Astrocyte (in vitro differentiated cells and primary cell): ENCODE measurements at regions not wholly inside any gene's neighbourhood (a gene's known extent, or its start where the extent isn't known, plus 50 kb on each side); places are given as distances from the start of the nearest gene placed in this dataset.

Experiments used
- DNase-seq: peaks from one replicate; pipeline ENCODE4 v3.0.0-alpha.2; 2010; ENCODE audit warnings: low read depth
- FAIRE-seq: peaks from 2 replicates; lab custom pipeline; 2011; peaks lifted over from hg19 to GRCh38; lab: Jason Lieb, UNC
- H2AFZ ChIP-seq: 2 replicates; pipeline ENCODE4 v1.6.0; 2012; ENCODE audit warnings: low read depth, low read length, inconsistent platforms
- H3K27ac ChIP-seq: 2 replicates; pipeline ENCODE4 v1.5.1; 2011; ENCODE audit warnings: low read depth, low read length, inconsistent platforms
- H3K27me3 ChIP-seq: 2 replicates; pipeline ENCODE4 v1.6.0; 2011; ENCODE audit warnings: low read length, inconsistent platforms; ENCODE audit not compliant: insufficient read depth
- H3K36me3 ChIP-seq: 2 replicates; pipeline ENCODE4 v1.5.1; 2011; ENCODE audit warnings: low read length, inconsistent platforms; ENCODE audit not compliant: insufficient read depth
- H3K4me1 ChIP-seq: 2 replicates; pipeline ENCODE4 v1.5.1; 2011; ENCODE audit warnings: low read length, inconsistent platforms; ENCODE audit not compliant: insufficient read depth
- H3K4me2 ChIP-seq: 2 replicates; pipeline ENCODE4 v1.6.0; 2012; ENCODE audit warnings: low read length, inconsistent platforms
- H3K4me3 ChIP-seq: 2 replicates; pipeline ENCODE4 v1.5.1; 2011; ENCODE audit warnings: low read depth, mild to moderate bottlenecking, low read length, inconsistent platforms; ENCODE audit not compliant: insufficient read depth
- H3K79me2 ChIP-seq: 2 replicates; pipeline ENCODE4 v1.6.0; 2012; ENCODE audit warnings: mild to moderate bottlenecking, low read length, inconsistent platforms; ENCODE audit not compliant: insufficient read depth
- H3K9ac ChIP-seq: 2 replicates; pipeline ENCODE4 v1.6.0; 2012; ENCODE audit warnings: mild to moderate bottlenecking, low read length, inconsistent platforms
- H3K9me3 ChIP-seq: 2 replicates; pipeline ENCODE4 v1.5.1; 2012; ENCODE audit warnings: low read depth, mild to moderate bottlenecking, low read length, inconsistent platforms; ENCODE audit not compliant: insufficient read depth
- H4K20me1 ChIP-seq: 2 replicates; pipeline ENCODE4 v1.6.0; 2012; ENCODE audit warnings: low read length, inconsistent platforms; ENCODE audit not compliant: insufficient read depth
- H3K27ac Mint-ChIP-seq: one replicate; pipeline ENCODE4 v1.8.0; 2021; ENCODE audit warnings: mild to moderate bottlenecking, mixed read lengths; ENCODE audit not compliant: unreplicated experiment
- H3K27me3 Mint-ChIP-seq: one replicate; pipeline ENCODE4 v1.8.0; 2021; ENCODE audit warnings: low read depth, mixed read lengths; ENCODE audit not compliant: unreplicated experiment
- H3K36me3 Mint-ChIP-seq: one replicate; pipeline ENCODE4 v1.8.0; 2021; ENCODE audit warnings: low read depth, mixed read lengths; ENCODE audit not compliant: unreplicated experiment
- H3K4me1 Mint-ChIP-seq: one replicate; pipeline ENCODE4 v1.8.0; 2021; ENCODE audit warnings: low read depth, mixed read lengths; ENCODE audit not compliant: unreplicated experiment
- H3K4me3 Mint-ChIP-seq: one replicate; pipeline ENCODE4 v1.8.0; 2021; ENCODE audit warnings: mild to moderate bottlenecking, moderate library complexity, mixed read lengths; ENCODE audit not compliant: unreplicated experiment
- H3K9me3 Mint-ChIP-seq: one replicate; pipeline ENCODE4 v1.8.0; 2021; ENCODE audit warnings: mild to moderate bottlenecking, mixed read lengths; ENCODE audit not compliant: unreplicated experiment
- CTCF ChIP-seq: IDR thresholded peaks from 2 replicates; pipeline ENCODE4 v1.5.1; 2011; ENCODE audit warnings: low read depth, mild to moderate bottlenecking, inconsistent platforms, low read length, moderate library complexity; ENCODE audit not compliant: insufficient read depth
- EZH2 ChIP-seq: IDR thresholded peaks from 2 replicates; pipeline ENCODE4 v1.6.1; 2012; ENCODE audit warnings: mild to moderate bottlenecking, low read length, inconsistent platforms; ENCODE audit not compliant: insufficient read depth

GRCh38 chr4:30837131-30837539 lies 117.0 kb downstream of the PCDH7 start:
- Histone ChIP-seq H3K4me3 (no peak overlapping the region), H3K4me2 (peak overlapping the region; percentile 35), H3K4me1 (peaks cover 28% of the 10 kb centered on the region), H3K9me3 (no peaks in the 10 kb centered on the region), H2AFZ (no peak overlapping the region), H4K20me1 (no peaks in the 10 kb centered on the region), H3K27me3 (no peaks in the 10 kb centered on the region), H3K27ac (no peak overlapping the region), H3K79me2 (no peaks in the 10 kb centered on the region), H3K9ac (no peak overlapping the region), H3K36me3 (no peaks in the 10 kb centered on the region)
- no peak for TF ChIP-seq EZH2
- no peak for TF ChIP-seq CTCF
- H3K4me1 Mint-ChIP-seq, result peaks cover 44% of the 10 kb centered on the region
- H3K27me3 Mint-ChIP-seq, result no peaks in the 10 kb centered on the region
- DNase-seq (peak; percentile 84), FAIRE-seq (no peak)
- H3K4me3 Mint-ChIP-seq, result no peak overlapping the region
- H3K36me3 Mint-ChIP-seq, result no peaks in the 10 kb centered on the region
- no peaks in the 10 kb centered on the region for H3K9me3 Mint-ChIP-seq
- peak overlapping the region; percentile 70 for H3K27ac Mint-ChIP-seq

DNA sequence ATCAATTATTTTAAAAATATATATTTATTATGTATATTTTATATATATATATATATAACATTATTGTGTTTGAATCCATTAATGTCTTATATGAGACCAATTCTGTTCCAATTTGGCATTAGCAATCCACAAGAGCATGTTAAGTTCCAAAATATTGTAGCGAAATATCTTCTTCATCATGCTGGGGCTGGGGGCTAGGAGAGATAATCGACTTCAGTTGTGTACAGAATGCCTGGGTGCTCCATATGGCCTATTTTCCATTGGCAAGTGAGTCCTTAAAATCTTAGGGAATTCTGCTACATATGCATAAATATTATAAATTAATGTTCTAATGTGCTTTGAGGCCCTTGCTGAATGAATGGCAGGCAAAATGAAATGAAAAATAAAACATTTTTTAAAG lies 117.7 kb downstream of the PCDH7 start:
- FAIRE-seq (no peak), DNase-seq (no peak)
- H3K27ac Mint-ChIP-seq, result no peak overlapping the region
- no peaks in the 10 kb centered on the region for H3K9me3 ChIP-seq
- no peaks in the 10 kb centered on the region for H3K27me3 ChIP-seq
- H3K36me3 Mint-ChIP-seq, result no peaks in the 10 kb centered on the region
- H3K9ac ChIP-seq, result no peak overlapping the region
- TF ChIP-seq EZH2, result no peak
- TF ChIP-seq CTCF, result no peak
- no peaks in the 10 kb centered on the region for H3K27me3 Mint-ChIP-seq
- H2AFZ ChIP-seq, result no peak overlapping the region
- H4K20me1 ChIP-seq, result no peaks in the 10 kb centered on the region
- H3K4me3 ChIP-seq, result no peak overlapping the region
- no peak overlapping the region for H3K4me3 Mint-ChIP-seq
- H3K9me3 Mint-ChIP-seq, result no peaks in the 10 kb centered on the region
- H3K4me1 Mint-ChIP-seq, result peaks cover 42% of the 10 kb centered on the region
- no peak overlapping the region for H3K4me2 ChIP-seq
- H3K4me1 ChIP-seq, result peaks cover 28% of the 10 kb centered on the region
- no peaks in the 10 kb centered on the region for H3K36me3 ChIP-seq
- H3K27ac ChIP-seq, result no peak overlapping the region
- H3K79me2 ChIP-seq, result no peaks in the 10 kb centered on the region

- Histone ChIP-seq H4K20me1 (no peaks in the 10 kb centered on the region), H3K79me2 (no peaks in the 10 kb centered on the region), H3K4me3 (no peak overlapping the region), H3K27ac (no peak overlapping the region), H3K9ac (no peak overlapping the region), H3K4me2 (no peak overlapping the region), H3K27me3 (no peaks in the 10 kb centered on the region), H3K9me3 (no peaks in the 10 kb centered on the region), H3K36me3 (no peaks in the 10 kb centered on the region), H3K4me1 (peaks cover 28% of the 10 kb centered on the region), H2AFZ (no peak overlapping the region)
- FAIRE-seq (no peak), DNase-seq (no peak)
- H3K27ac Mint-ChIP-seq, result no peak overlapping the region
- TF ChIP-seq EZH2, result no peak
- TF ChIP-seq CTCF, result no peak
- peaks cover 42% of the 10 kb centered on the region for H3K4me1 Mint-ChIP-seq
- H3K27me3 Mint-ChIP-seq, result no peaks in the 10 kb centered on the region
- no peaks in the 10 kb centered on the region for H3K9me3 Mint-ChIP-seq
- no peaks in the 10 kb centered on the region for H3K36me3 Mint-ChIP-seq
- H3K4me3 Mint-ChIP-seq, result no peak overlapping the region
Observed at GRCh38 chr4:30838331-30838730, 118.2 kb downstream of the PCDH7 start.
